Adipocyte (in vitro differentiated cells): ENCODE measurements at regions not wholly inside any gene's neighbourhood (a gene's known extent, or its start where the extent isn't known, plus 50 kb on each side); places are given as distances from the start of the nearest gene placed in this dataset.
"Not testable (repeated sequence)": the region's sequence is repeated elsewhere in the genome, so short reads cannot be mapped to it uniquely, and the experiment has no call there.

ENCODE experiments used
- DNase-seq: peaks from one replicate; pipeline ENCODE4 v3.0.0-alpha.2; 2015; ENCODE audit warnings: low read depth
- H3K27me3 ChIP-seq: replicated peaks from 2 replicates; pipeline ENCODE4 v1.7.0; 2013; ENCODE audit warnings: mild to moderate bottlenecking, low read length, moderate library complexity; ENCODE audit not compliant: control insufficient read depth, insufficient read depth
- H3K36me3 ChIP-seq: 2 replicates; pipeline ENCODE4 v1.7.0; 2013; ENCODE audit warnings: low read length, mild to moderate bottlenecking, moderate library complexity; ENCODE audit not compliant: control insufficient read depth, insufficient read depth, severe bottlenecking
- H3K4me1 ChIP-seq: 2 replicates; pipeline ENCODE4 v1.7.0; 2013; ENCODE audit warnings: mild to moderate bottlenecking, low read length, moderate library complexity; ENCODE audit not compliant: control insufficient read depth, insufficient read depth
- H3K4me3 ChIP-seq: 2 replicates; pipeline ENCODE4 v1.7.0; 2013; ENCODE audit warnings: mild to moderate bottlenecking, low read length, moderate library complexity
- H3K9ac ChIP-seq: 2 replicates; pipeline ENCODE4 v1.7.0; 2013; ENCODE audit warnings: mild to moderate bottlenecking, low read length, moderate library complexity
- H3K9me3 ChIP-seq: 2 replicates; pipeline ENCODE4 v1.7.0; 2013; ENCODE audit warnings: mild to moderate bottlenecking, low read length, moderate library complexity; ENCODE audit not compliant: control insufficient read depth

DNA sequence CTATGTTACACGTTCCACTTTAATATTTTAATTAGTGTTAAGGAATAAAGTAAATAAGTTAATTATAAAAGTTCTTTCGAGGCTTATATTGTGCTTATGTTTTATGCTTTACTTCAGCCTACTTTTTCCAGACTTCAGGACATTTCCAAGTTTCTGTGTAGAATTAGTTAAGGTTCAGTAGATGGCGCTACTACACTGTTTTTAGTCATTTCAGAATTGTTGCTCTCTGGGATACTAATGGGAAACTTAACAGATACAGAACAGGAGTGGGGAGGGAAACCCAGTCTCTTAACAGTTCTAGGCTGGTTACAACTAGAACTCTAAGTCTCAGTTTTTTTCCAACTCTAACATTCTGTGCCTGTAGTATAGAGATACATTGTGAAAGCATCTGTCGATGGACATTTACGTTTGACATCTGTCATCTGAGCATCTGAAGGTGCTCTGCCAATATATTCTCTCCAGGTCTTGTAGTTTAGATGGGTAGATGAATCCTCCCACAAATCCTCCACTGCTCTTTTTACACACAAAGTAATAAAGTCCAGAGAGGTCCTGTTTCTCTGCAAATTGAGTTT lies 56.8 kb upstream of the FAM171A1 start:
- Histone ChIP-seq H3K9ac (no peak overlapping the region), H3K9me3 (no peaks in the 10 kb centered on the region), H3K27me3 (no peaks in the 10 kb centered on the region), H3K4me1 (peaks cover 4% of the 10 kb centered on the region), H3K4me3 (no peak overlapping the region), H3K36me3 (no peaks in the 10 kb centered on the region)
- peak; percentile 89 for DNase-seq

DNA sequence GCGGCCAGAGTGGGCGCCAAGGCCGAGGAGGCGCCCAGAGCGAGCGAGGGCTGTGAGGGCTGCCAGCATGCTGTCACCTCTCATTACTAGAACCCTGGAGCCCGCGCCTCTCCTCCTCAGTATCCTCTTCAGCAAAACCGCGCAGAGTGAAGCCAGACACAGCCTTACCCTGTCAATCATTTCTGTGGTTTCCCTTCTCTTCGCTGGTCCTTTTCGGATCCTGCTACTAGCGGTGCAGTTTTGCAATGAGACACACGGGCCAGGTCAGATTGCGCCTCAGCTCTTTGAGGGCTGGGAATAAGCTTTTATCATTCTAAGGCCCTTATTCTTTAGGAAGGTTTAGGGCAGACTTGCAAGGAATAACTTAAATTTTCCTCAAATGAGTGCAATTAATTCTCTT lies 55.5 kb upstream of the FAM171A1 start:
- H3K4me3 ChIP-seq: no peak overlapping the region
- no peak for DNase-seq
- H3K9me3 ChIP-seq: no peaks in the 10 kb centered on the region
- H3K4me1 ChIP-seq: no peaks in the 10 kb centered on the region
- H3K36me3 ChIP-seq: no peaks in the 10 kb centered on the region
- no peak overlapping the region for H3K9ac ChIP-seq
- no peaks in the 10 kb centered on the region for H3K27me3 ChIP-seq

DNA sequence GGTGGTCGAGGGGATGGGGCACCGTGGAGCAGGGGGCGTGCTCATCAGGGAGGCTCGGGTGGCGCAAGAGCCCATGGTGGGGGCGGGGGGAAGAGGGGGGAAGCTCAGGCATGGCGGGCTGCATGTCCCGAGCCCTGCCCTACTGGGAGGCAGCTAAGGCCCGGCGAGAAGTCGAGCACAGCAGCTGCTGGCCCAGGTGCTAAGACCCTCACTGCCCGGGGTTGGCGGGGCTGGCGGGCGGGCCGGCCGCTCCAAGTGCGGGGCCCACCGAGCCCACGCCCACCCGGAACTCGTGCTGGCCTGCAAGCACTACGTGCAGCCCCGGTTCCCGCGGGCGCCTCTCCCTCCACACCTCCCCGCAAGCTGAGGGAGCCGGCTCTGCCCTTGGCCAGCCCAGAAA lies 55.0 kb upstream of the FAM171A1 start:
- Histone ChIP-seq H3K9me3 (no peaks in the 10 kb centered on the region), H3K4me1 (no peaks in the 10 kb centered on the region), H3K36me3 (no peaks in the 10 kb centered on the region), H3K9ac (no peak overlapping the region), H3K27me3 (no peaks in the 10 kb centered on the region), H3K4me3 (no peak overlapping the region)
- DNase-seq: no peak

DNA sequence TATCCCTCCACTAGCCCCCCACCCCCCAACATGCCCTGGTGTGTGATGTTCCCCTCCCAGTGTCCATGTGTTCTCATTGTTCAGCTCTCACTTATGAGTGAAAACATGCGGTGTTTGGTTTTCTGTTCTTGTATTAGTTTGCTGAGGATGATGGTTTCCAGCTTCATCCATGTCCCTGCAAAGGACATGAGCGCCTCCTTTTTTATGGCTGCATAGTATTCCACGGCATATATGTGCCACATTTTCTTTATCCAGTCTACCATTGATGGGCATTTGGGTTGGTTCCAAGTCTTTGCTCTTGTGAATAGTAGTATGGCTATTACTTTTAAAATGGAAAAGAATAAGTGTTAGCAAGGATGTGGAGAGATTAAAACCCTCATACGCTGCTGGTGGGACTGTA lies 50.8 kb upstream of the FAM171A1 start:
- DNase-seq, H3K27me3 ChIP-seq, H3K36me3 ChIP-seq, H3K4me1 ChIP-seq, H3K4me3 ChIP-seq, H3K9me3 ChIP-seq, H3K9ac ChIP-seq: not testable (repeated sequence)
